HFF-Myc (cell line): ENCODE measurements at regions not wholly inside any gene's neighbourhood (a gene's known extent, or its start where the extent isn't known, plus 50 kb on each side); places are given as distances from the start of the nearest gene placed in this dataset.
A peak's percentile ranks its signal among the peaks of the same experiment; 100 is the strongest.

ENCODE experiments used
- DNase-seq: peaks from one replicate; pipeline ENCODE4 v3.0.0-alpha.2; 2011; ENCODE audit warnings: low read depth; ENCODE audit errors: extremely low read depth
- H3K4me3 ChIP-seq: replicated peaks from 2 replicates; pipeline ENCODE4 v1.5.1; 2011; ENCODE audit warnings: low read depth, mild to moderate bottlenecking, control low read depth, low read length
- CTCF ChIP-seq: IDR thresholded peaks from 2 replicates; pipeline ENCODE4 v1.5.1; 2012; ENCODE audit warnings: mild to moderate bottlenecking, low read depth, low read length, control low read depth; ENCODE audit errors: missing control alignments

GRCh38 chr11:57069942-57070341 is 81.2 kb downstream of the OR5AK2 start:
- H3K4me3 ChIP-seq: no peak overlapping the region
- TF ChIP-seq CTCF: no peak
- DNase-seq: no peak

- no peak for TF ChIP-seq CTCF
- DNase-seq: no peak
- H3K4me3 ChIP-seq: no peak overlapping the region
These were observed 83.1 kb downstream of the OR5AK2 start for GRCh38 chr11:57071829-57072228.

- H3K4me3 ChIP-seq: no peak overlapping the region
- DNase-seq: peak; percentile 21
- no peak for TF ChIP-seq CTCF
These were observed 83.9 kb downstream of the OR5AK2 start for GRCh38 chr11:57072640-57073039.

- no peak for TF ChIP-seq CTCF
- no peak overlapping the region for H3K4me3 ChIP-seq
- no peak for DNase-seq
These were observed 84.4 kb downstream of the OR5AK2 start for GRCh38 chr11:57073128-57073527.

GRCh38 chr11:57081356-57081755 is 92.6 kb downstream of the OR5AK2 start:
- no peak for TF ChIP-seq CTCF
- DNase-seq: no peak

GRCh38 chr11:57082125-57082524 is 93.4 kb downstream of the OR5AK2 start:
- no peak overlapping the region for H3K4me3 ChIP-seq
- TF ChIP-seq CTCF: no peak
- no peak for DNase-seq

More at GRCh38 chr11:57081356-57081755, 92.6 kb downstream of the OR5AK2 start:
- H3K4me3 ChIP-seq: no peak overlapping the region

GRCh38 chr11:57083641-57084385 is 95.1 kb downstream of the OR5AK2 start:
- no peak overlapping the region for H3K4me3 ChIP-seq
- TF ChIP-seq CTCF: no peak

More at GRCh38 chr11:57083641-57084385, 95.1 kb downstream of the OR5AK2 start:
- no peak for DNase-seq
